A549 (cell line): ENCODE measurements at regions not wholly inside any gene's neighbourhood (a gene's known extent, or its start where the extent isn't known, plus 50 kb on each side); places are given as distances from the start of the nearest gene placed in this dataset.

Experiments
- ATAC-seq, 2 experiments: fragments of 200-7000 bp in 1 of 2; fragments of >200 bp in 1 of 2; cut with Nextera tagmentation in 1 of 2; cut with Tn5 transposase in 1 of 2; 3 replicates each; pipeline versions ENCODE4 v1.8.0 to v1.9.1; 2018 to 2020; ENCODE audit warnings: mild to moderate bottlenecking in 1 of 2, moderate library complexity in 1 of 2
- CTCF ChIA-PET: fragments of 300-600 bp; sonication (Branson Sonifier 250); formaldehyde crosslinking; extraction: SDS; loops from one replicate; lab custom pipeline; 2021; ENCODE audit warnings: antibody characterized with exemption, inconsistent platforms; lab: Yijun Ruan, JAX
- POLR2A ChIA-PET: fragments of 350-600 bp; formaldehyde crosslinking; extraction: SDS; loops from one replicate; lab custom pipeline; 2021; ENCODE audit warnings: antibody characterized with exemption, inconsistent platforms; lab: Yijun Ruan, JAX
- DNase-seq, 2 experiments: peaks; one replicate each; pipeline versions ENCODE4 v3.0.0 to v3.0.0-alpha.2; 2011 to 2016; ENCODE audit warnings: low read depth in 1 of 2, low spot score in 1 of 2
- FAIRE-seq: peaks from 2 replicates; lab custom pipeline; 2011; peaks lifted over from hg19 to GRCh38; lab: Jason Lieb, UNC
- H3K27ac ChIP-seq, 2 experiments: fragments of >200 bp; sonication (Bioruptor Twin); formaldehyde crosslinking; 3 replicates each; pipeline ENCODE4 v1.5.1; 2016 to 2017
- H3K4me1 ChIP-seq: fragments of >200 bp; sonication (Bioruptor Twin); formaldehyde crosslinking; 3 replicates; pipeline ENCODE4 v1.6.1; 2016
- H3K4me2 ChIP-seq: fragments of >200 bp; sonication (Bioruptor Twin); formaldehyde crosslinking; 3 replicates; pipeline ENCODE4 v1.6.1; 2016
- H3K4me3 ChIP-seq: fragments of >200 bp; sonication (Bioruptor Twin); formaldehyde crosslinking; 3 replicates; pipeline ENCODE4 v1.5.1; 2016
- H3K9me3 ChIP-seq: fragments of >200 bp; sonication (Bioruptor Twin); formaldehyde crosslinking; 3 replicates; pipeline ENCODE4 v1.6.1; 2016
- BHLHE40 ChIP-seq: IDR thresholded peaks from 2 replicates; pipeline ENCODE4 v1.6.1; 2012; ENCODE audit warnings: low read depth, low read length, inconsistent platforms
- EP300 ChIP-seq, 2 experiments: fragments of >200 bp; sonication (Bioruptor Twin); formaldehyde crosslinking; IDR thresholded peaks; 2 replicates in 1 of 2; 3 replicates in 1 of 2; pipeline ENCODE4 v1.6.1; 2016 to 2017
- KDM5A ChIP-seq: fragments of 200-600 bp; sonication (generic); IDR thresholded peaks from 2 replicates; pipeline ENCODE4 v1.6.1; 2016; ENCODE audit warnings: antibody characterized with exemption, mild to moderate bottlenecking
- MAZ ChIP-seq: fragments of 150-350 bp; IDR thresholded peaks from 2 replicates; pipeline ENCODE4 v1.6.1; 2014; ENCODE audit warnings: antibody characterized with exemption, low read depth, low read length, borderline replicate concordance
- MYC ChIP-seq: IDR thresholded peaks from 2 replicates; pipeline ENCODE4 v1.6.1; 2012; ENCODE audit warnings: mild to moderate bottlenecking, inconsistent platforms, low read length, improper control_type of control experiment, borderline replicate concordance
- NPAS2 ChIP-seq: fragments of 250-450 bp; sonication (Bioruptor Pico); IDR thresholded peaks from 2 replicates; pipeline ENCODE4 v1.8.0; 2022; ENCODE audit warnings: mild to moderate bottlenecking, moderate library complexity, borderline replicate concordance
- TFCP2L1 ChIP-seq: fragments of 250-450 bp; sonication (Bioruptor Pico); IDR thresholded peaks from 2 replicates; pipeline ENCODE4 v1.5.0; 2021; ENCODE audit warnings: mild to moderate bottlenecking
- TP53 ChIP-seq: fragments of 250-450 bp; sonication (Bioruptor Pico); IDR thresholded peaks from 2 replicates; pipeline ENCODE4 v1.5.0; 2021; ENCODE audit warnings: mild to moderate bottlenecking, moderate library complexity
- WGBS: methylation state at CpG from one replicate; pipeline ENCODE4 v1.1.6; 2017; ENCODE audit errors: missing lambda C conversion rate; 5-methylcytosine and 5-hydroxymethylcytosine counted together
- TF ChIP-seq, protein P1 (sequence below): fragments of 250-450 bp; sonication (Bioruptor Pico); IDR thresholded peaks from 2 replicates; pipeline ENCODE4 v1.5.0; 2020; ENCODE audit warnings: low read depth, mild to moderate bottlenecking, moderate library complexity

GRCh38 chr2:54021702-54022101 lies 50.9 kb upstream of the PSME4 start:
- FAIRE-seq (no peak), ATAC-seq (no peak), DNase-seq (no peak)
- Histone ChIP-seq H3K4me3 (no peak overlapping the region), H3K9me3 (peaks cover 20% of the 10 kb centered on the region), H3K4me1 (no peaks in the 10 kb centered on the region), H3K4me2 (no peak overlapping the region), H3K27ac (no peak overlapping the region)
- CTCF ChIA-PET, result interaction anchor here (1.5 to 1.8 kb wide), 2 partner anchors 9 to 85 kb away, joined by 3 to 4 read pairs; no protein-coding TSS in a partner anchor
- no peak for TF ChIP-seq KDM5A
- no peak for TF ChIP-seq TP53 (CRISPR knock-in tag)
- no peak for TF ChIP-seq EP300 (IDR thresholded peaks at IDR 0.05)
- TF ChIP-seq, protein P1, sequence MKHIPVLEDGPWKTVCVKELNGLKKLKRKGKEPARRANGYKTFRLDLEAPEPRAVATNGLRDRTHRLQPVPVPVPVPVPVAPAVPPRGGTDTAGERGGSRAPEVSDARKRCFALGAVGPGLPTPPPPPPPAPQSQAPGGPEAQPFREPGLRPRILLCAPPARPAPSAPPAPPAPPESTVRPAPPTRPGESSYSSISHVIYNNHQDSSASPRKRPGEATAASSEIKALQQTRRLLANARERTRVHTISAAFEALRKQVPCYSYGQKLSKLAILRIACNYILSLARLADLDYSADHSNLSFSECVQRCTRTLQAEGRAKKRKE (CRISPR knock-in tag), result no peak
- TF ChIP-seq MYC, result no peak
- TF ChIP-seq MAZ, result no peak
- no peak for TF ChIP-seq BHLHE40
- 64% methylated on average over 3 of the region's 3 CpGs for WGBS
- POLR2A ChIA-PET, result no interaction called here

DNA sequence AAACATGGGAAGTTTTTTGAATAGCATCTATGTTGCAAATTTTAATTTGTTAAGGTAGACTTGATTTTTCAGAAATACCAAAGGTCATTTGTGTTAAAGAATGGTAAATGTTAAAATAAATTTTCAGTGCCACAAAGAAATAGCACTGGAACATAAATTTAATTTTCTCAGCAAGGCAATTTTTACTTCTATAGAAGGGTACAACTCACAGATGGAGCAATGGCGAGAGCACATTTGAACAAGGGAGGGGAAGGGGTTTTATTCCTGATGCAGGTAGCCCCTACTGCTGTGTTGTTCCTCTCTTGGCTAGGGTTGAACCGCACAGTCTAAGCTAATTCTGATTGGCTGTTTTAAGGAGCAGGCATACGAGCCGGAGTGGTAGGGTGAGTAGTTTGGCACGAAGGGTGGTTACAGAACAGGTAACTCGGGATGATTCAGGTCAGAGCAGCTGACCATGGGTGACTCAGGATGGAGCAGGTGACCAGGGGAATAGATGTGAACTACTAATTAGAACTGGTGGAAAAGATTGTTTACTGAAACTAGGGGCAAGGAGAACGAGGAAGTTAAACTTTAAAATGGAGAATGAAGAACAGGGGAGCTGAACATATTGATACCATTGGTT lies 50.1 kb upstream of the PSME4 start:
- ATAC-seq (no peak), FAIRE-seq (no peak), DNase-seq (no peak)
- ChIA-PET POLR2A (no interaction called here), CTCF (interaction anchor here (1.0 to 1.8 kb wide), 2 partner anchors 9 to 23 kb away, joined by 3 to 4 read pairs; no protein-coding TSS in a partner anchor)
- Histone ChIP-seq H3K27ac (no peak overlapping the region), H3K4me3 (no peak overlapping the region), H3K4me2 (no peak overlapping the region), H3K4me1 (peaks cover 6% of the 10 kb centered on the region), H3K9me3 (peaks cover 20% of the 10 kb centered on the region)
- WGBS, result 85% methylated on average over 7 of the region's 7 CpGs
- TF ChIP-seq TFCP2L1, result no peak
- no peak for TF ChIP-seq NPAS2 (CRISPR knock-in tag)
